ENCODE measurements at regions not wholly inside any gene's neighbourhood (a gene's known extent, or its start where the extent isn't known, plus 50 kb on each side); places are given as distances from the start of the nearest gene placed in this dataset.

DNA sequence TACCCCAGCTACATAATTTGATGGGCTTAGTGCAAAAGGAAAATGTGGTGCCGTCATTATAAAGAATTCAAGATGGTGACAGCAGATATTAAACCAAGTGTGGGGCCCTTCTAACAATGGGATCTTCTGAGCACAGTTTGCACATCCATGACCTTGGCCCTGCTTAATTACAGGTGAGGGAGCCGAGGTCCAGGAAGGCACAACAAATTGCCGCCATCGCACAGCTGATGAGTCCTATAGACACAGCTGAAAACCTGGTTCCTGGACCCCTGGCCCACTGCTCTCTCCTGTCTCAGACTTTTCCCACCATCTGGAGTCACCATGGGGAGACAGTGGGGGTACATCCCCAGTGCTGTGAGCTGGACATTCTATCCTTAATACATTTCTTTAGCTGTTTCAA, 95.8 kb upstream of the MAP4K3 start:
- Mint-ChIP-seq H3K9me3 (no peaks in the 10 kb centered on the region), H3K36me3 (ENCODE audit: low read depth) (no peaks in the 10 kb centered on the region), H3K4me1 (peaks cover 4% of the 10 kb centered on the region), H3K27ac (no peak overlapping the region), H3K27me3 (peaks cover 5% of the 10 kb centered on the region), H3K4me3 (no peak overlapping the region)
- intact Hi-C loops (cut with micrococcal nuclease): no loop called here
- DNase-seq: no peak

DNA sequence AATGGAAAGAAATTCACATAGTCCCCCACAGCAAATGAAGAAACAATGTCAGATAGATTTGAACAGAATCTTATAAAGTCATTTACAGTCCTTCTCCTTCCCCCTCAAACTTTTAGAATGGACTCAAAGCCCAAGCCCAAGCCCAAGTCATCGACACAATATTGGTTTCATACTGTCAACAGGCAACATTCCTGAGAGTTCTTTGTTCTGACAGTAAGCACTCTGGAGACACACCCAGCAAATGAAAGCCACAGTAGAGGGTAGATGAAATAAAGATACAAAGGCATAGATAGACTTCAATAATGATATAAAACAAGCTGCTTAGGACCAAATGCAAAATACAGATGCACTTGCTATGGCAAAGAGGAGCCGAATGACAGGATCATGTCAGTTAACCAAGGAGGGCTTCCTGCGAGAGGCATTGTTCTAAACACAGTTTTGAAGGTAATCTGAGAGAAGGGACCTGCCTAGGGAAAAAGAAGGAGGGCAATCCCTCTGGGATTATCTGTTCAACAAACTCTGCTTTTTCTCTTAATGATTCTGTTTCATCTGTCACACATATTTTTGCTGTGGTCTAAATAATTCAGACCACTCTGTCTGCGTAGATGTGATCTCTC, 97.1 kb upstream of the MAP4K3 start:
- H3K27me3 Mint-ChIP-seq: peaks cover 5% of the 10 kb centered on the region
- no peaks in the 10 kb centered on the region for H3K36me3 Mint-ChIP-seq (ENCODE audit: low read depth)
- no peak overlapping the region for H3K27ac Mint-ChIP-seq
- intact Hi-C loops (cut with micrococcal nuclease): no loop called here
- H3K4me1 Mint-ChIP-seq: peaks cover 4% of the 10 kb centered on the region
- no peak for DNase-seq
- H3K9me3 Mint-ChIP-seq: peaks cover 4% of the 10 kb centered on the region
- no peak overlapping the region for H3K4me3 Mint-ChIP-seq

DNA sequence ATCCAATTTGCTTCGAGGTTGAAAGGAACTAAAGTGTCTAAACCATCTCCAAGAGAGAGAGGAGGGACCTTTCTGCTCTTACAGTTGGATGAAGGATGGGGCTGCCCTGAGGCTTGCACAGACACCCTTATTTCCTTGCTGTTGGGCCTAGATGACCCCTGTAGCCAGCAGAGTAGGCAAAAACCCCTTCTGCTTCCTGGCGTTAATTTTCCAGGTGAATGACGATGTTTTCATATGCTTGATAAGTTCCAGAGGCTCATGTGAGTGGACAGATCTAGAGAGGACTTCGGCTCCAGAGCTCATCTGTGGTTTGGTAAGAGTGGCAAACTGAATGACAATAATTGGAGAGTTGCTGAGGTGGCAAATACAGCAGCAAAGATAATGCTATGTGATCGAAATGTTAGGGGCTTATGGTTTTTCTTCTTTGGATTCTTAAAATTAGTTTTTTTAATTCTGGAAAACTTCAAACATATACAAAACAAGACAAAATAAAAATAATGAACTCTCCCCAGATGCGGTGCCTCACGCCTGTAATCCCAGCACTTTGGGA, 98.6 kb upstream of the MAP4K3 start:
- no peaks in the 10 kb centered on the region for H3K36me3 Mint-ChIP-seq (ENCODE audit: low read depth)
- intact Hi-C loops (cut with micrococcal nuclease): no loop called here
- peaks cover 5% of the 10 kb centered on the region for H3K27me3 Mint-ChIP-seq
- DNase-seq: no peak
- H3K4me3 Mint-ChIP-seq: no peak overlapping the region
- peaks cover 8% of the 10 kb centered on the region for H3K4me1 Mint-ChIP-seq
- H3K9me3 Mint-ChIP-seq: peaks cover 4% of the 10 kb centered on the region
- H3K27ac Mint-ChIP-seq: no peak overlapping the region

DNA sequence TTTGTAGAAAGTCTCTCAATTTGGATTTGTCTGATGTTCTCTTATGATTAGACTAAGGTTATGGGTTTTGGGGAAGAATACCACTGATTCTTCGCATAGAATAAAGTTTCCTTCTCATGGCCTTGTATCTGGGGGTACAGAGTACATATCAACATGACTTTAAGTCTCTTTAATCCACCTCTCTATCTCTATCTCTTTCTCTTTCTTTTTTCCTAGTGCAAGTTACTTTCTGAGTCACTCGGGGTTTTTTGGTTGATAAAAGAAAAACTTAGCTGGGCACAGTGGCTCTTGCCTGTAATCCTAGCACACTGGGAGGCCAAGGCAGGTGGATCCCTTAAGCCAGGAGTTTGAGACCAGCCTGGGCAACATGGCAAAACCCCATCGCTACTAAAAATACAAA, 100.1 kb upstream of the MAP4K3 start:
- intact Hi-C loops (cut with micrococcal nuclease): loop anchor here (1.0 kb wide), 1 partner anchor 24 kb away; no protein-coding TSS in a partner anchor
- H3K4me3 Mint-ChIP-seq: no peak overlapping the region
- H3K27ac Mint-ChIP-seq: peak overlapping the region; percentile 5

DNA sequence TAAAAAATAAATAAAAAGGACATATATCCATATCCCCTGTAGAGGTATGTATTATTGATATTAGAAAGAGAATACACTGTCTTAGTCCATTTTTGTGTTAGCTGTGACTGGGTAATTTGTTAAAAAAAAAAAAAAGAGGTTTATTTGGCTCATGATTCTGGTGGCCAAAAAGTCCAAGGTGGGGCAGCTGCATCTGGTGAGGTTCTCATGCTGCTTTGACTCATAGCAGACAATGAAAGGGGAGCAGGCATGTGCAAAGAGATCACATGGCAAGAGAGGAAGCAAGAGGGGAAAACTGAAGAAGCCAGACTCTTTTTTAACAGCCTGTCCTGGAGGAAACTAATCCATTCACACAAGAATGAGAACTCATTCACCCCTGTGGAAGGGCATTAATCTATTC, 101.6 kb upstream of the MAP4K3 start:
- Mint-ChIP-seq H3K27me3 (peaks cover 3% of the 10 kb centered on the region), H3K4me1 (peaks cover 9% of the 10 kb centered on the region)
- intact Hi-C loops (cut with micrococcal nuclease): no loop called here

More for the DNA sequence above, 100.1 kb upstream of the MAP4K3 start:
- no peak for DNase-seq
- peaks cover 4% of the 10 kb centered on the region for H3K9me3 Mint-ChIP-seq
- no peaks in the 10 kb centered on the region for H3K36me3 Mint-ChIP-seq (ENCODE audit: low read depth)
- peaks cover 5% of the 10 kb centered on the region for H3K27me3 Mint-ChIP-seq
- peaks cover 9% of the 10 kb centered on the region for H3K4me1 Mint-ChIP-seq

DNA sequence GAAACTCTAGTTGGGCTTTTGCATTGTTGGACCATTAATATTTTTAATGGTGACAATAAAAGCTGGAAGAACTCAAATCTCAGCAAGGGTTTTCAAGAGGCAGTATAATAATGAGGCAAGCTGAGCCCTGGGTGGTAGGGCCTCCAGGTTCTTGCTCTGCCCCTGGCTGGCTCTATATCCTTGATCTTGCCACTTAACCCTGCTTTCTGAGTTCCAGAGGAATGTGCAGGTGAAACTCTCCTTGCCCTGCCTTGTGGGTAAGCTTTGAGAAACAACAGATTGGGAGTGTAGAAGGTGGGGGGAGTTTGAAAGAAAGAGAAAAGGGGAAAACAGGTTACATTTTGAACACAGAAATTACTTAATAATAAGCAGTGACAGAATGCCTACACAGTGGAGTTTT, 103.3 kb upstream of the MAP4K3 start:
- peaks cover 10% of the 10 kb centered on the region for H3K9me3 Mint-ChIP-seq
- H3K4me3 Mint-ChIP-seq: no peak overlapping the region
- intact Hi-C loops (cut with micrococcal nuclease): no loop called here
- H3K27me3 Mint-ChIP-seq: peaks cover 4% of the 10 kb centered on the region
- H3K4me1 Mint-ChIP-seq: peaks cover 13% of the 10 kb centered on the region
- no peak overlapping the region for H3K27ac Mint-ChIP-seq
- DNase-seq: no peak
- no peaks in the 10 kb centered on the region for H3K36me3 Mint-ChIP-seq (ENCODE audit: low read depth)

More for the DNA sequence above, 101.6 kb upstream of the MAP4K3 start:
- H3K36me3 Mint-ChIP-seq (ENCODE audit: low read depth): no peaks in the 10 kb centered on the region
- H3K27ac Mint-ChIP-seq: no peak overlapping the region
- H3K4me3 Mint-ChIP-seq: no peak overlapping the region
- peaks cover 4% of the 10 kb centered on the region for H3K9me3 Mint-ChIP-seq
- no peak for DNase-seq

DNA sequence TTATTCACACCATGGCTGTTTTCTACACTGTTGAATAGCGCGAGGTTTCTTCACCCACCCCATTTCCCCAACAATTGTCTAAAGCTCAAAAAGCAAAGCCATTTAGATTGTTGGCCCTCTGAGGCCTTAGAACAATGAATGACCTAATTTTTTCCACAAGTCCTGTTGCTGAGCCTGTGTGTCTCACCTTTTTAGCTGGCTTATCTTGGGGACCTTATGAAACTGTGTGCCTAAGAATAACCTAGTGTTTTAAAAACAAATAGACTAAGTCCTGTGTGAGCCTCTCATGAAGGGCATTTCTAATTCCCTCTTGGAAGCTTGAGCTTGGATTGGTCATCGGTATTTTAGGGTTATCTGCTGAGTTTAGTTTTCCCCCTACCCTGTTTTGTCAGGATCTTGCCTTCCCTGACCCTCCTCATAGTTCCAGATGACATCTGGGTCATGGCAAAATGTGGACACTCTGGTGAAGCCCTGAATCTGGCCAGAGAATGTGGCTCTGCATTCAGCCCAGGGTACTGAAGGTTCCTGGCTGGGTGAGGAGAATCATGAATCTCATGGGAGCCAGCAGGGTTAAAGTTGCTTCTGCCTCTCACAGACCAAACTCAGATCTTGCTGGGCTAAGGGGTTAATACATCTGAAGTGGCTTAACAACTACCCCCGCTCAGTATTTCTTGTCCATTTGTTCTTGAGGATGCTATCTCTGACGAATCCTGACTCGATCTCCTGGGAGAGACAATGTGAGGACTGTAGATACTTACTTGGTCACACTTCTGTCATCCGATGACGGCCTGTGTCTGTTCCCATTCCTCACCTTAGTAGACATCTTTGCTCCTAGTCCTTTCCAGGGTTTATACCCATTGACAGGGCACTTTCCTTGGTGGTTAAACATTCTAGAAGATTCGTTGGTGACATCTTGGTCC, 104.2 kb upstream of the MAP4K3 start:
- DNase-seq: no peak
- H3K36me3 Mint-ChIP-seq (ENCODE audit: low read depth): no peaks in the 10 kb centered on the region
- intact Hi-C loops (cut with micrococcal nuclease): no loop called here
- peaks cover 4% of the 10 kb centered on the region for H3K27me3 Mint-ChIP-seq
- H3K9me3 Mint-ChIP-seq: peaks cover 10% of the 10 kb centered on the region
- H3K4me1 Mint-ChIP-seq: peaks cover 15% of the 10 kb centered on the region
- no peak overlapping the region for H3K4me3 Mint-ChIP-seq
- H3K27ac Mint-ChIP-seq: no peak overlapping the region

DNA sequence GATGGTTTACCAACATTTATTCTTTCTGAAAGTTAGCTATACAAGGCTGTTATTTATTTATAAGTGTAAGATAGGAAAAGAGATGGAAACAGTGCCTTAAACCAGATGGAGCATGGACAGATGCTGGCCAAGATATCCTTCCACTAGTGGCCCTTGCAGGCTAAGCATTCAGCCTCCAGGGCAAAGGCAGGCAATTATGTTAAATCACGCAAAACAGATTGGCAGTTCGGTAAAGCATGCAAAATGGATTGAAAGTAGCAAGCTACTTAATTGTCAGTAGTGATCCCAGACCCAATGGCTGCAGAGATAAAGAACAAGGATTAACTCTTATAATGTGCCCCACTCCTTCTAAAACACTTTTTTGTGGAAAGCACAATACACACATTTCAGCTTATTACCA, 105.4 kb upstream of the MAP4K3 start:
- peaks cover 10% of the 10 kb centered on the region for H3K9me3 Mint-ChIP-seq

DNA sequence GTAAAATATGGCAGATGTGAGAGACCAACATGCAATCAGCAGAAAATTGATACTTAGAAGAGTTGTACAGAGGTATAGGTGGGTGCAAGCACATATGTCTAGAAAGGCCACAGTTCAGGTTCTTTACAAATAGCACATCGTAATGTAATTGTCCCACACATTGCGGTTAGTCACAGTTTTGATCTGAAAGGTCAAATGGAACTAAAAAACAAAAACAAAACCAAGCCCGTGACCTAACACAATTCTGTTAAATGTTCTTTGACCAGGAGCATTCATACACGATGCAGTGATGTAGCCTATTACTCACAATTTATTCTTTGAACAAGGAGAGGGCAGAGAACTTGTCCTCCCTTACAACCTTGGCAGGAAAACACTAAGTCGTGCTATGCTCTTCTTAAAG, 108.9 kb upstream of the MAP4K3 start:
- Mint-ChIP-seq H3K4me3 (no peak overlapping the region), H3K4me1 (peaks cover 10% of the 10 kb centered on the region), H3K27me3 (peaks cover 10% of the 10 kb centered on the region), H3K27ac (no peak overlapping the region), H3K9me3 (peaks cover 6% of the 10 kb centered on the region), H3K36me3 (ENCODE audit: low read depth) (no peaks in the 10 kb centered on the region)
- DNase-seq: no peak
- intact Hi-C loops (cut with micrococcal nuclease): no loop called here

More for the DNA sequence above, 105.4 kb upstream of the MAP4K3 start:
- peaks cover 8% of the 10 kb centered on the region for H3K27me3 Mint-ChIP-seq
- intact Hi-C loops (cut with micrococcal nuclease): no loop called here
- no peak for DNase-seq
- H3K4me1 Mint-ChIP-seq: peaks cover 15% of the 10 kb centered on the region
- no peaks in the 10 kb centered on the region for H3K36me3 Mint-ChIP-seq (ENCODE audit: low read depth)
- H3K27ac Mint-ChIP-seq: no peak overlapping the region
- H3K4me3 Mint-ChIP-seq: no peak overlapping the region

DNA sequence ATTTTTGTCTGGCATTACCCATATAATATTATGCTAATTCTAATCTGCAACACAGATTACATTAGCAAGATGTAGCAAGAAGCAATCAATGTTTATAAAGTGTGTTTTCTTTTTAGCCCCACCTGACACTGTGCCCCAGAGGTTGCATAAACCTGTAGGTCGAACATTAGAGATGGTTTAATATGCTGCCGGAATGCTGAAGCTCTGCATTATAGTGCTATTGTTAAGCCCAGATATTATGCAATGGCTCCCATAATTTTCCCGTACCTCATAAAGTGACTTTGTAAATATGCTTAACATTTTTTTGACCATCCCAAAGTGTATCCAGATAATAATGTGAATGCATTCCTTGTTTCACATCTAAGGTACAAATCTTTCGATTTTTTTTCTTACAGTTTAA, 109.3 kb upstream of the MAP4K3 start:
- Mint-ChIP-seq H3K9me3 (peaks cover 6% of the 10 kb centered on the region), H3K27me3 (peaks cover 10% of the 10 kb centered on the region), H3K36me3 (ENCODE audit: low read depth) (no peaks in the 10 kb centered on the region), H3K4me3 (no peak overlapping the region), H3K27ac (no peak overlapping the region), H3K4me1 (peaks cover 10% of the 10 kb centered on the region)
- intact Hi-C loops (cut with micrococcal nuclease): no loop called here
- DNase-seq: no peak

DNA sequence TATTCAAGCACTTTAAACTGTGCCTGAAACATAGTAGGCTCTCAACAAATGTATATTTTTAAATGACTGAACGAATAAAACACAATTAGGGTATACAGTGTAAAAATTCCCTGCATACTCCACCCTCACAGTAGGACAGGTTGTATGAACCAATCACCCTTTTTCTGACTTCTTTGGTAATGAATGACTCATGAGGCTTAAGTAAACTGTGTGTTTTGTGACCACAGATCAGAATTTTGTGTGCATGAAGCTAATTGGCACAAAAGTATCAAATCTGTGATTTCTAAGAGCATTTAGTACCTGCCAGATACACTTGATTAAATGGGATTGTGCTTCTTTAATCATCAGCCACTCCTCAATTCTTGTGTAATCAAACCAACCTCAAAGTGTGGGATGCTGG, 109.9 kb upstream of the MAP4K3 start:
- intact Hi-C loops (cut with micrococcal nuclease): no loop called here
- Mint-ChIP-seq H3K36me3 (ENCODE audit: low read depth) (no peaks in the 10 kb centered on the region), H3K27ac (no peak overlapping the region), H3K4me3 (no peak overlapping the region), H3K27me3 (peaks cover 10% of the 10 kb centered on the region), H3K4me1 (peaks cover 10% of the 10 kb centered on the region), H3K9me3 (peaks cover 6% of the 10 kb centered on the region)
- DNase-seq: no peak

DNA sequence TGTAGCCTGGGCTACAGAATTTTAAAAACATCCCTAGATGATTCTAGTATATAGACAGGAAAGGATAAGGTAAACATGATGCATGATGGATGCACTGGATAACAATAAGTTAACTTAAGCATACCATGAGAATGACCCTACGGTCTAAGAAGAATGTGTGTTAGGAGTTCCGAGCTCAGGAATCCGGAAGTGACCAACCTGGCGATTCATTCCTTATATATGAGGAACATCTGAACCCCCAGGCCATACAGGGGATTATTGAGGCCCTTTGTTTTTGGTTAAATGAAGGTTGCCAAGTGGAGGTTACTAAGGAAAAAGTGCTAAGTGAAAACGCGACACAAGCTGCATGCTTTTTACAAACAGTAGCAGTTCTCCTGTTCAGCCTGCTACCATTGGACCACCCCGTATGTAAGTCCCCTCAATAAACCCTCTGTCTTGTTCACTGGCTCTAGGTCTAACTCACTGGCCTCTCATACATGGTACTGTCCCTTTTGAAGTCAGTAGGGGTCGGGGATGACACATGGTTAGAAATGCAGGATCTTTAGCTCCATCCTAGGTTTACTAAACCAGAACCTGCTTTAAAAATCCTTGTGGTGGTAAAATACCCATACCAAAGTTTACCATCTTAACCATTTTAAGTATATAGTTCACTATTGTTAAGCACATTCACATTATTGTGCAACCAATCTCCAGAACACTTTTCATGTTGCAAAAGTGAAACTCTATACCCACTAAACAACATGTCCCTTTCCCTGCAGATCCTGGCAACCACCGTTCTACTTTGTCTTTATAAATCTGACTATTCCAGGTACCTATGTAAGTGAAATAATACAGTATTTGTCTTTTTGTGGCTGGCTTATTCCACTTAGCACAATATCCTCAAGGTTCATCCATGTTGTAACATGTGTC, 111.0 kb upstream of the MAP4K3 start:
- DNase-seq: no peak
- intact Hi-C loops (cut with micrococcal nuclease): no loop called here
- H3K36me3 Mint-ChIP-seq (ENCODE audit: low read depth): no peaks in the 10 kb centered on the region
- peaks cover 10% of the 10 kb centered on the region for H3K27me3 Mint-ChIP-seq
- H3K4me3 Mint-ChIP-seq: no peak overlapping the region
- H3K9me3 Mint-ChIP-seq: peaks cover 6% of the 10 kb centered on the region
- peaks cover 10% of the 10 kb centered on the region for H3K4me1 Mint-ChIP-seq
- no peak overlapping the region for H3K27ac Mint-ChIP-seq

DNA sequence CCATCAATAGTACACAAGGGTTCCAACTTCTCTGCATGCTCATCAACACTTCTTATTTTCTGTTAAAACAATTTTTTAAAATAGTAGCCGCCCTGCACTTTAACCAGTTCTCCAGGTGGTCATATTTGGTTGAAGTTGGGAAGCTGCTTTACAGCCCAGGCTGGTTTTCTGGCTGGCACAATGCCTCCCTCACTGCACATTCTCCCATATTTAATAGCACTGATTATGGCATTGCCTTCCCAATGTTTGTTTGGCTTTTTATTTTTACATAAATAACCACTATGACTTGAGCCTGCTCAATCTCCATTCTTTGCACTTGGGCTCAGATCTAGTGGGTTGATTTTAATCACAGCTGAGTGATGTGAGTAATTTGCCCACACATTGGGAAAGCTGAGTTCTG, 111.9 kb upstream of the MAP4K3 start:
- peaks cover 6% of the 10 kb centered on the region for H3K9me3 Mint-ChIP-seq
- H3K4me3 Mint-ChIP-seq: no peak overlapping the region
- no peaks in the 10 kb centered on the region for H3K36me3 Mint-ChIP-seq (ENCODE audit: low read depth)
- H3K27ac Mint-ChIP-seq: no peak overlapping the region
- intact Hi-C loops (cut with micrococcal nuclease): no loop called here
- H3K4me1 Mint-ChIP-seq: peaks cover 10% of the 10 kb centered on the region
- peaks cover 10% of the 10 kb centered on the region for H3K27me3 Mint-ChIP-seq
- DNase-seq: no peak

Data from activated CD4-positive, alpha-beta T cell treated with anti-CD3 and anti-CD28 coated beads, Interleukin-2, amount 10 ng/mL, durations not matched to agents 24 days and 14 days (primary cell).